Karpas-422 (cell line): ENCODE measurements at regions not wholly inside any gene's neighbourhood (a gene's known extent, or its start where the extent isn't known, plus 50 kb on each side); places are given as distances from the start of the nearest gene placed in this dataset.

Experiments
- DNase-seq: peaks from one replicate; pipeline ENCODE4 v3.0.0-alpha.2; 2015
- H2AFZ ChIP-seq: fragments of 200-600 bp; sonication (generic); 2 replicates; pipeline ENCODE4 v1.6.1; 2014; ENCODE audit warnings: antibody characterized with exemption, low read length, mixed read lengths
- H3K27ac ChIP-seq: fragments of 200-600 bp; sonication (generic); 2 replicates; pipeline ENCODE4 v1.5.1; 2014; ENCODE audit warnings: mild to moderate bottlenecking, low read length, moderate library complexity
- H3K27me3 ChIP-seq: fragments of 200-600 bp; sonication (generic); 2 replicates; pipeline ENCODE4 v1.6.1; 2014; ENCODE audit warnings: low read length, mixed read lengths
- H3K36me3 ChIP-seq: fragments of 200-600 bp; sonication (generic); 2 replicates; pipeline ENCODE4 v1.6.1; 2014; ENCODE audit warnings: low read length, mixed read lengths; ENCODE audit not compliant: insufficient read depth
- H3K4me1 ChIP-seq: fragments of 200-600 bp; sonication (generic); 2 replicates; pipeline ENCODE4 v1.6.1; 2014; ENCODE audit warnings: mild to moderate bottlenecking, low read length, mixed read lengths
- H3K4me2 ChIP-seq: fragments of 200-600 bp; sonication (generic); 2 replicates; pipeline ENCODE4 v1.6.1; 2014; ENCODE audit warnings: low read length, low read depth, mild to moderate bottlenecking; ENCODE audit not compliant: poor library complexity, severe bottlenecking
- H3K4me3 ChIP-seq: fragments of 200-600 bp; sonication (generic); 2 replicates; pipeline ENCODE4 v1.5.1; 2014; ENCODE audit warnings: mild to moderate bottlenecking, antibody characterized with exemption, low read length, mixed read lengths
- H3K79me2 ChIP-seq: fragments of 200-600 bp; sonication (generic); 2 replicates; pipeline ENCODE4 v1.6.1; 2014; ENCODE audit warnings: mild to moderate bottlenecking, low read length, mixed read lengths
- H3K9ac ChIP-seq: fragments of 200-600 bp; sonication (generic); 2 replicates; pipeline ENCODE4 v1.6.0; 2014; ENCODE audit warnings: low read length
- H3K9me2 ChIP-seq: fragments of 200-600 bp; sonication (generic), shearing (Covaris generic); replicated peaks from 2 replicates; pipeline ENCODE4 v1.6.0; 2014; ENCODE audit warnings: mild to moderate bottlenecking, low read length, moderate library complexity; ENCODE audit not compliant: insufficient read depth
- H3K9me3 ChIP-seq: fragments of 300-700, 200-600 bp; sonication (generic); 2 replicates; pipeline ENCODE4 v1.6.1; 2014; ENCODE audit warnings: low read length, mixed read lengths
- H4K20me1 ChIP-seq: fragments of 200-600 bp; sonication (generic); 2 replicates; pipeline ENCODE4 v1.6.1; 2014; ENCODE audit warnings: mild to moderate bottlenecking, antibody characterized with exemption, low read length, low read depth; ENCODE audit not compliant: insufficient read depth

DNA sequence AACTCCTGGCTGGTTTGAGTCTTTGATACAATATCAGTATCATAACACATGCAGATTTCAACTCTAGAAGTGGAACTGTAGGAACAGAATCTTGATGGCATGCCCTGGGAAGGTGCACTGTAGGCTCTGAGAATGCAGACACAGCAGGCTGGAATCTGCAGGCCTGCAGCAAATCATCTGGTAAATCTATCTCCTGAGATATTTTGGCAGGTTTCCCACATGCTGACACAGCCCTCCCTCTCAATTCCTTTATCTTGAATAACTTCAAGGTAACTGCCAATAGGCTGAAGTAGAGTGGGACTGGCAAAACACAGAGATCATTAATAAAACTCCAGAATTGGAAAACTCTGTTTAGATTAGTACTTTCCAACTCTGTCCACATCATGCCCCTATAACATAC lies 177.8 kb upstream of the PCSK5 start:
- Histone ChIP-seq H3K4me3 (no peak overlapping the region), H3K4me2 (no peak overlapping the region), H3K9ac (no peak overlapping the region), H4K20me1 (no peaks in the 10 kb centered on the region), H3K27ac (no peak overlapping the region), H3K4me1 (peaks cover 6% of the 10 kb centered on the region), H2AFZ (no peak overlapping the region), H3K9me3 (no peaks in the 10 kb centered on the region), H3K79me2 (no peaks in the 10 kb centered on the region), H3K9me2 (no peaks in the 10 kb centered on the region), H3K36me3 (no peaks in the 10 kb centered on the region), H3K27me3 (no peaks in the 10 kb centered on the region; the same call in 1 of the 2 replicates)
- DNase-seq = no peak

DNA sequence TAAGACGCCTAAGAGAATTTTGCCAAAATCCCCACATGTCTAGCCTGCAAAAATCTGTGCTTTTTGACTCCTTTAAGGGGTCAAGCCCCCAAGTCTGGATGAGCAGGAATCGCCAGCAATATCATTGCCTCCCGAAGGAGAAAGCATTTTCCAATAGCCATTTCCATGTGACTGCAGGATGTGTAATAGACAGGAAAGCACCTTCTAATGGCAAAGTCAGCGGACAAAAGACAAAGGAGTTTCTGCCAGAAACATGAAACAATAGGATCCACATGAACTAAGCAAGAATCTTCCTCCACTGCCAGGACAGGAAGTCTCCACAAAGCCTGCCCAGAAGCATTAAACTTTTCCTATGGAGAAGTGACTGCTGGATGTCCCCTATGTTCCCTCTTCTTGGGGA lies 177.1 kb upstream of the PCSK5 start:
- Histone ChIP-seq H3K9me3 (no peaks in the 10 kb centered on the region), H3K27ac (no peak overlapping the region), H3K79me2 (no peaks in the 10 kb centered on the region), H2AFZ (no peak overlapping the region), H3K4me2 (no peak overlapping the region), H3K4me1 (peaks cover 6% of the 10 kb centered on the region), H3K9ac (no peak overlapping the region), H3K4me3 (no peak overlapping the region), H3K36me3 (no peaks in the 10 kb centered on the region), H3K27me3 (no peaks in the 10 kb centered on the region; the same call in 1 of the 2 replicates), H4K20me1 (no peaks in the 10 kb centered on the region), H3K9me2 (no peaks in the 10 kb centered on the region)
- no peak for DNase-seq

DNA sequence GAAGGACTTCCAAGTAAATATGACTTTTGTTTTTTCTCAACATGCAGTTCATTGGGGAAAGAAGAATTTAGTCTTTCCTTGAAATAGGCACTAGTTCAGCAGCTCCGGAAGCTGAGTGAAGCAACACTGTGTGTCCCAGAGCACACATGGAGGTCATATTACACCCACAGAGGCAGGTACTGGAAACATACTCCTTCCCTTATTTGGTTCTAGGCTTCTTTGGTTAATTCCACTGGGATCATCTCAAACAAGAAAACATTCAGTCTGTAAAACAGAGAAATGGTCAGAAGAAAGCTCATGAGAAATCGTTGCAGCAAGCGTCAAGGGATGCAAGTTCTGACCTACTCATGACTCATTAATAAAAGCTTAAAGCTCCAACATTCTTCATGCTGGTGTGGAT lies 175.1 kb upstream of the PCSK5 start:
- H3K36me3 ChIP-seq = no peaks in the 10 kb centered on the region
- no peak overlapping the region for H3K9ac ChIP-seq
- no peak overlapping the region for H2AFZ ChIP-seq
- H3K4me3 ChIP-seq = no peak overlapping the region
- no peaks in the 10 kb centered on the region for H3K9me3 ChIP-seq
- H4K20me1 ChIP-seq = no peaks in the 10 kb centered on the region
- no peaks in the 10 kb centered on the region for H3K27me3 ChIP-seq
- H3K27ac ChIP-seq = no peak overlapping the region
- no peaks in the 10 kb centered on the region for H3K79me2 ChIP-seq
- peaks cover 6% of the 10 kb centered on the region for H3K4me1 ChIP-seq
- no peaks in the 10 kb centered on the region for H3K9me2 ChIP-seq
- no peak for DNase-seq
- no peak overlapping the region for H3K4me2 ChIP-seq

DNA sequence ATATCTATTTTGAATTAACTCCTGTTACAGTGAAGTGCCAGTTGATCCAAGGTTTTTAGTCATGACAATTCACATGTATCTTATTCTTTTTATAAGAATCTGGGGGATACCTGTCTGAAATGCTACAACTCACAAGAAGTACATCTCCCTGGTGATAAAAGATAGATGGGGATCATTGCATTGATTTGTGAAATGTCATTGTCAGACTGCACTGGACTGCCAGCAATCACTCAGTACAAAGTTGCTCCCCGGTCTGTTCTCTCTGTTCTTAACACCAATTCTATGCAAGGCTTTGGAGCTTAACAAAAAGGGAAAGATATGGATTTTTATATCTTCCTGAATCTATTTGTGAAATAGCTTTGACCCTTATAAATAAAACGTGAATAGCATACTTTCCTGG lies 171.8 kb upstream of the PCSK5 start:
- H3K4me3 ChIP-seq = no peak overlapping the region
- no peak overlapping the region for H2AFZ ChIP-seq
- no peaks in the 10 kb centered on the region for H3K36me3 ChIP-seq
- no peaks in the 10 kb centered on the region for H3K27me3 ChIP-seq
- no peak overlapping the region for H3K4me2 ChIP-seq
- H3K79me2 ChIP-seq = no peaks in the 10 kb centered on the region
- no peaks in the 10 kb centered on the region for H3K9me3 ChIP-seq
- no peak overlapping the region for H3K9ac ChIP-seq
- H4K20me1 ChIP-seq = no peaks in the 10 kb centered on the region
- no peak for DNase-seq
- peaks cover 6% of the 10 kb centered on the region for H3K4me1 ChIP-seq
- no peaks in the 10 kb centered on the region for H3K9me2 ChIP-seq
- H3K27ac ChIP-seq = no peak overlapping the region

DNA sequence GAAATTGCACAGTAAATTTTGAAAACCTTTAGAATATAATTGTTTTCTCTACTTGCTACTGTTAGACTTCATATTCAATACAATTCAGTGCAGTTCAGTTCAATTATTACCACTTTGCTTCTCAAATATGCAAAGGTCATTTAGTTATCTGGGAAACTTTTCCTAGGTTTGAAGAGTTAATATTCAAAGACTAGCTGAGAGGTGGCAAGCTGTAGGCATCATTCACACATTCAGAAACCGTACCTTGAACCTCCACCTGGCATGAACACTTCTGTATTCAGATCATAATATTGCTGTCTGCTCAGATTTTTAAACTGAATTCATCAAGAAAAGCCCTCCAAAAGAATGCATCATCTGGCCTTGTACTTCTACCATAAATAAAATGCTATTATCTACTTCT lies 162.1 kb upstream of the PCSK5 start:
- no peak overlapping the region for H3K4me3 ChIP-seq
- no peaks in the 10 kb centered on the region for H3K9me2 ChIP-seq
- no peak overlapping the region for H2AFZ ChIP-seq
- no peak for DNase-seq
- H3K27ac ChIP-seq = no peak overlapping the region
- H3K9ac ChIP-seq = no peak overlapping the region
- no peaks in the 10 kb centered on the region for H3K27me3 ChIP-seq
- H3K9me3 ChIP-seq = no peaks in the 10 kb centered on the region
- no peaks in the 10 kb centered on the region for H3K36me3 ChIP-seq
- H3K79me2 ChIP-seq = no peaks in the 10 kb centered on the region
- no peak overlapping the region for H3K4me2 ChIP-seq
- no peaks in the 10 kb centered on the region for H3K4me1 ChIP-seq
- H4K20me1 ChIP-seq = no peaks in the 10 kb centered on the region

DNA sequence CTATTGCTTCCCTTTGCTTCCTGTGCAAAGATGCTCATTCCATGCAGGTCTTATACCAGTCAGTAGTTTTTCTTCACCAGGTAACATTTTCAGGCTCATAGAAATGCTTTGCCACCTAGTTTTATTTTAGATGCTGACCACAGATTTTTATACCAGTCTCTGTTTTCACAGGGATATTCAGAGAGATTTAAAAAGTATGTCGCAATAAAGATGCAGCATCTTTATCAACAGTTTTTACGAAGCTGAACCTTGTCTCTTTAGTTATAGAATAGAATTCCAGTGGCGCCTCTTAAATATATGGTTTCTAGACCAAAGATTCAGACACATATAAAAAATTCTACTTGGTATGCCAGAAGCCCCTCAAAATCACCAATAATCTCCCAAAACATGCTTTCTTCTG lies 155.7 kb upstream of the PCSK5 start:
- no peak overlapping the region for H2AFZ ChIP-seq
- no peaks in the 10 kb centered on the region for H3K4me1 ChIP-seq
- DNase-seq = no peak
- H3K4me3 ChIP-seq = no peak overlapping the region
- no peaks in the 10 kb centered on the region for H3K27me3 ChIP-seq
- H3K9me3 ChIP-seq = no peaks in the 10 kb centered on the region
- H3K36me3 ChIP-seq = no peaks in the 10 kb centered on the region
- no peaks in the 10 kb centered on the region for H4K20me1 ChIP-seq
- no peaks in the 10 kb centered on the region for H3K9me2 ChIP-seq
- H3K79me2 ChIP-seq = no peaks in the 10 kb centered on the region
- H3K9ac ChIP-seq = no peak overlapping the region
- no peak overlapping the region for H3K27ac ChIP-seq
- no peak overlapping the region for H3K4me2 ChIP-seq

DNA sequence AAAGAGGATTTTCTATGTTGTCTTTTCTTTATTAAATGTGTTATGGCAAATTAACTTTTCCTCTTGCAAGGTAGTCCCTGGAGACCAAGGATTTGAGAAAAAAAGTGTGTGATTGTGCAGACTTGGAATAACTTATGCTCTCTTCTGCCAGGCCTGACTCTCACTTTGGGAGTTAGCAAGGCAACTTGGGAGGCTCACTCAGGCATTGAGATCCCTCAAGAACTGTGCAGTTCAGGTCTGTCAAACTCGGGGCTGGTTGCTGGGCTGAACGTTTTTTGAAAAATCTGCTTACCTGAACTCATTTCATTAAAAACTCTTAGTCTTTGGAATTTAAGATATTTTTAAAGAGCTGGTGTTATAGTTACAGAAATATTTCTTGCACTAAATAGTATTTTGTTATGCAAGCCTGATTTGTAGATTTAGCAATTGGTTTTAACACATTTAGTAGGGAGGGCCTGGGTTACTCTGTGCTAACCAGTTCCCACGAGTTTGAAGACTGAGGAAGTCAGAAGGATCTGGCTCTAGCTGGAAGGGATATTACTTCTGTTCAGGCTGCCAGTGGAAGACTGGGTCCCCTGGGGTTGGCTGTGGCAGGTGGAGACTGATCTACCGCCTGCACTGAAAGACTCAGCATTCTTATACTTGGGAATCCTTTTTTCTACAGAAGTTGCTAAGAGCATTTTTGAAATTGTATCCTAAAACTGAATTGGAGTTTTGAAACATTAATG lies 150.4 kb upstream of the PCSK5 start:
- DNase-seq = no peak
- Histone ChIP-seq H3K4me2 (no peak overlapping the region), H3K27me3 (no peaks in the 10 kb centered on the region), H2AFZ (no peak overlapping the region), H3K9me3 (no peaks in the 10 kb centered on the region), H3K4me3 (no peak overlapping the region), H3K9me2 (no peaks in the 10 kb centered on the region), H3K27ac (no peak overlapping the region), H4K20me1 (no peaks in the 10 kb centered on the region), H3K9ac (no peak overlapping the region), H3K36me3 (no peaks in the 10 kb centered on the region), H3K4me1 (no peaks in the 10 kb centered on the region), H3K79me2 (no peaks in the 10 kb centered on the region)

DNA sequence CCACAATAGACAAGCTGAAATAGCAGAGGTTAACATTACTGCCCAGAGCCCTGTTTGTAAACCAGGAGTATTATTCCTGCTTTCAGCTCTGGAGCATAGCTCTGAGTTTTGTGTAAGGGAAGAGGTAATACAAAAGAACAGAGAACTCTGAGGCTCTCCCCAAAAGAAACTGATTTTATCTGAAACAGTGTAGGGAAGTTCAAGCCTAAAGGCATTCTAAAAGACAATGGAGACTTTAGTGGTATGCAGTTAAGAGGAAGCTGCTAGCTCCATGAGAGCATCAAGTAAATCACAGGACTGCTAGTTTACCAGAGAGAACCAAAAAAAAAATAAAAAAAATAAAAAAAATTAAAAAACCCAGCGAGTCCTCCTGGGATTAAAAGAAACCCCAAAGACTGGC lies 146.6 kb upstream of the PCSK5 start:
- Histone ChIP-seq H3K27me3 (no peaks in the 10 kb centered on the region), H3K4me3 (no peak overlapping the region)
- DNase-seq = no peak

More for the DNA sequence above, 146.6 kb upstream of the PCSK5 start:
- Histone ChIP-seq H3K79me2 (no peaks in the 10 kb centered on the region), H3K4me1 (no peaks in the 10 kb centered on the region), H2AFZ (no peak overlapping the region), H3K36me3 (no peaks in the 10 kb centered on the region), H3K27ac (no peak overlapping the region), H3K4me2 (no peak overlapping the region), H4K20me1 (no peaks in the 10 kb centered on the region), H3K9ac (no peak overlapping the region), H3K9me2 (no peaks in the 10 kb centered on the region), H3K9me3 (no peaks in the 10 kb centered on the region)
